Lower leg skin (tissue), 4 donors: ENCODE measurements at regions not wholly inside any gene's neighbourhood (a gene's known extent, or its start where the extent isn't known, plus 50 kb on each side); places are given as distances from the start of the nearest gene placed in this dataset.

ENCODE experiments used
- DNase-seq, 2 donors: peaks; one replicate each; pipeline ENCODE4 v3.0.0-alpha.2; 2019; ENCODE audit warnings: low spot score in 2 of 2
- H3K4me3 ChIP-seq: fragments of 200-600 bp; sonication (generic); 2 replicates; pipeline ENCODE4 v1.5.1; 2017; ENCODE audit warnings: mild to moderate bottlenecking, low read depth; ENCODE audit not compliant: poor library complexity, severe bottlenecking
- POLR2A ChIP-seq, 2 donors: fragments of 450-650 bp; IDR thresholded peaks; one replicate each; pipeline ENCODE4 v1.6.1; 2016 to 2017; ENCODE audit warnings: antibody characterized with exemption in 2 of 2, mild to moderate bottlenecking in 1 of 2, moderate library complexity in 1 of 2
- WGBS, 2 donors: methylation state at CpG; one replicate each; pipeline ENCODE4 v1.1.5; 2018; 5-methylcytosine and 5-hydroxymethylcytosine counted together
- intact Hi-C: fragments of 100-400 bp; cut with DNase I; formaldehyde crosslinking; loops from one replicate; pipeline ENCODE4 v1.15.0; 2023; ENCODE audit warnings: low total_unique reads
- TF ChIP-seq, protein P1 (sequence below), 3 donors: fragments of 450-650 bp; IDR thresholded peaks; one replicate each; pipeline ENCODE4 v1.5.1; 2016; ENCODE audit warnings: antibody characterized with exemption in 3 of 3, mild to moderate bottlenecking in 3 of 3, moderate library complexity in 2 of 3

DNA sequence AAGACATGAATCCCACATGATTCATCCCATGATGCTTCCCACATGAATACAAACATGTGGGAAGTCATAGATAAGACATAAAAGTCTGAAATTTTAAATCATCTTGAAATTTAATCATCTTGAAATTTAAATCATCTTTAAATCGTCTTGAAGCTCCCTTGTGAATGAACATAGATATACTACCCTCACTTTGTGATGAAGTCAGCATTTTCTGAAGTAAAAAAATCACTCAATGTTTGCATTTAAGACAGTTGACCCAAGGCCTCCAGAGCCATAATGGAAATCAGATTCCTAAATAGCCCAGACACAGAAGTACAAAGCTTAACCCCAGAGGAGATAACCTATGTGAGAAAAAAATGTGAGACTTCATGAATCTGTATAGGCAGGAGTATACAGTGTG is 279.4 kb downstream of the ZBBX start:
- intact Hi-C loops: no loop called here
- 56 to 60% methylated on average over 1 of the region's 1 CpG for WGBS, 2 donors
- TF ChIP-seq POLR2A (IDR thresholded peaks at IDR 0.05): no peak
- TF ChIP-seq, protein P1, sequence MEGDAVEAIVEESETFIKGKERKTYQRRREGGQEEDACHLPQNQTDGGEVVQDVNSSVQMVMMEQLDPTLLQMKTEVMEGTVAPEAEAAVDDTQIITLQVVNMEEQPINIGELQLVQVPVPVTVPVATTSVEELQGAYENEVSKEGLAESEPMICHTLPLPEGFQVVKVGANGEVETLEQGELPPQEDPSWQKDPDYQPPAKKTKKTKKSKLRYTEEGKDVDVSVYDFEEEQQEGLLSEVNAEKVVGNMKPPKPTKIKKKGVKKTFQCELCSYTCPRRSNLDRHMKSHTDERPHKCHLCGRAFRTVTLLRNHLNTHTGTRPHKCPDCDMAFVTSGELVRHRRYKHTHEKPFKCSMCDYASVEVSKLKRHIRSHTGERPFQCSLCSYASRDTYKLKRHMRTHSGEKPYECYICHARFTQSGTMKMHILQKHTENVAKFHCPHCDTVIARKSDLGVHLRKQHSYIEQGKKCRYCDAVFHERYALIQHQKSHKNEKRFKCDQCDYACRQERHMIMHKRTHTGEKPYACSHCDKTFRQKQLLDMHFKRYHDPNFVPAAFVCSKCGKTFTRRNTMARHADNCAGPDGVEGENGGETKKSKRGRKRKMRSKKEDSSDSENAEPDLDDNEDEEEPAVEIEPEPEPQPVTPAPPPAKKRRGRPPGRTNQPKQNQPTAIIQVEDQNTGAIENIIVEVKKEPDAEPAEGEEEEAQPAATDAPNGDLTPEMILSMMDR (IDR thresholded peaks at IDR 0.05): no peak
- no peak overlapping the region for H3K4me3 ChIP-seq
- no peak for DNase-seq

- 94 to 96% methylated on average over 2 of the region's 2 CpGs for WGBS, 2 donors
- TF ChIP-seq, protein P1 (IDR thresholded peaks at IDR 0.05): no peak
- no peak for TF ChIP-seq POLR2A (IDR thresholded peaks at IDR 0.05)
- intact Hi-C loops: no loop called here
- DNase-seq: no peak
- no peak overlapping the region for H3K4me3 ChIP-seq
Measured at GRCh38 chr3:167100200-167100599, 279.9 kb downstream of the ZBBX start.

GRCh38 chr3:167095976-167096375 is 284.1 kb downstream of the ZBBX start:
- no peak overlapping the region for H3K4me3 ChIP-seq
- no peak for DNase-seq
- no peak for TF ChIP-seq POLR2A (IDR thresholded peaks at IDR 0.05)
- TF ChIP-seq, protein P1 (IDR thresholded peaks at IDR 0.05): no peak
- WGBS, 2 donors: 60 to 76% methylated on average over 2 of the region's 2 CpGs
- intact Hi-C loops: no loop called here

- intact Hi-C loops: no loop called here
- no peak for DNase-seq
- no peak for TF ChIP-seq POLR2A (IDR thresholded peaks at IDR 0.05)
- TF ChIP-seq, protein P1 (IDR thresholded peaks at IDR 0.05): no peak
- no peak overlapping the region for H3K4me3 ChIP-seq
Measured at GRCh38 chr3:167094632-167095031, 285.5 kb downstream of the ZBBX start.

GRCh38 chr3:167091226-167091625 is 288.9 kb downstream of the ZBBX start:
- H3K4me3 ChIP-seq: no peak overlapping the region
- TF ChIP-seq, protein P1 (IDR thresholded peaks at IDR 0.05): no peak
- TF ChIP-seq POLR2A (IDR thresholded peaks at IDR 0.05): no peak
- intact Hi-C loops: no loop called here
- no peak for DNase-seq
- 12 to 15% methylated on average over 2 of the region's 2 CpGs for WGBS, 2 donors

DNA sequence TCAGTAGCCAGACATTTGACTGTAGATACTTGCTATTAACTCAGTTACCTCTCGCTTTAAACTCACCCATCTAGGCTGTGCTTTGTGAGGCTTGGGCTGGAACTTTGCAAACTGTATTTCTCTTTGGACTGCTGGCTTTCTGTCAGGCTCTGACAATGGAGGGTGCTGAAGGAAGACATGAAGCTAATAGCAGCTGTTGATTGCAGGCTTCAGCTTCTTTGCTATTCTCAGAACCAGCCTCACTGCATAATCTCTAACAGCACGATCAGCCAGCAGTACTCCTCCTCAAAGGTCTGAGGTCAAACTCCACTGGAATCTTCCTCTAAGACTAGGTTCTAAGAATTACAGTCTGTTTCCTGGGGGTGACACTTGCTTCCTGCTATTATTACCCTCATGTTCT is 295.6 kb downstream of the ZBBX start:
- intact Hi-C loops: no loop called here
- H3K4me3 ChIP-seq: no peak overlapping the region
- no peak for DNase-seq
- TF ChIP-seq, protein P1 (IDR thresholded peaks at IDR 0.05): no peak
- no peak for TF ChIP-seq POLR2A (IDR thresholded peaks at IDR 0.05)
- 71 to 77% methylated on average over 2 of the region's 2 CpGs for WGBS, 2 donors
